Body of pancreas (tissue), 4 donors: ENCODE measurements at regions not wholly inside any gene's neighbourhood (a gene's known extent, or its start where the extent isn't known, plus 50 kb on each side); places are given as distances from the start of the nearest gene placed in this dataset.

Source experiments
- ATAC-seq: fragments of 150-250 bp; one replicate; pipeline ENCODE4 v1.9.1; 2016
- DNase-seq, 4 donors: peaks; one replicate each; pipeline ENCODE4 v3.0.0-alpha.2; 2019
- H3K27ac ChIP-seq, 4 donors: fragments of 200-600 bp; sonication (generic); 1 replicate in 3 of 4; 2 replicates in 1 of 4; pipeline versions ENCODE4 v1.5.1 to v1.6.1; 2016 to 2019; ENCODE audit warnings: mild to moderate bottlenecking in 1 of 4, mixed read lengths in 1 of 4, moderate library complexity in 1 of 4
- H3K27me3 ChIP-seq, 2 donors: fragments of 200-600 bp; sonication (generic); one replicate each; pipeline ENCODE4 v1.6.0; 2016; ENCODE audit warnings: mild to moderate bottlenecking in 1 of 2
- H3K36me3 ChIP-seq, 2 donors: fragments of 200-600 bp; sonication (generic); replicated peaks in 1 of 2; 2 replicates each; pipeline ENCODE4 v1.5.1; 2016; ENCODE audit warnings: low read depth in 2 of 2; ENCODE audit not compliant: insufficient read depth in 1 of 2
- H3K4me1 ChIP-seq: fragments of 200-600 bp; sonication (generic); one replicate; pipeline ENCODE4 v1.6.0; 2016
- H3K4me3 ChIP-seq, 2 donors: fragments of 200-600 bp; sonication (generic); 1 replicate in 1 of 2; 2 replicates in 1 of 2; pipeline ENCODE4 v1.5.1; 2016 to 2019
- H3K9me3 ChIP-seq, 3 donors: fragments of 200-600 bp; sonication (generic); 1 replicate in 2 of 3; 2 replicates in 1 of 3; pipeline ENCODE4 v1.5.1; 2016
- CTCF ChIP-seq, 7 experiments: fragments of 450-650 bp in 4 of 7; fragments of 200-600 bp in 3 of 7; sonication (generic) in 3 of 7; IDR thresholded peaks; one replicate each; pipeline ENCODE4 v1.5.1; 2016 to 2019; ENCODE audit warnings: antibody characterized with exemption in 7 of 7
- POLR2A ChIP-seq, 3 donors: fragments of 450-650 bp; IDR thresholded peaks; one replicate each; pipeline ENCODE4 v1.6.1; 2016; ENCODE audit warnings: antibody characterized with exemption in 3 of 3, mild to moderate bottlenecking in 2 of 3
- WGBS, 2 donors: methylation state at CpG; one replicate each; pipeline ENCODE4 v1.1.5; 2017; 5-methylcytosine and 5-hydroxymethylcytosine counted together
- intact Hi-C: fragments of 100-400 bp; cut with DNase I; formaldehyde crosslinking; loops from one replicate; pipeline ENCODE4 v1.15.1; 2023

GRCh38 chrX:76915836-76916235 lies 488.3 kb downstream of the MAGEE1 start:
- whole genome bisulfite sequencing, 2 donors: 40 to 56% methylated on average over 4 of the region's 4 CpGs
- Histone ChIP-seq H3K4me1 (no peaks in the 10 kb centered on the region), H3K36me3 (no peaks in the 10 kb centered on the region), H3K4me3 (no peak overlapping the region), H3K9me3 (no peaks in the 10 kb centered on the region), H3K27me3 (no peaks in the 10 kb centered on the region), H3K27ac (no peak overlapping the region)
- intact Hi-C loops: no loop called here
- ATAC-seq: no peak
- TF ChIP-seq CTCF (IDR thresholded peaks at IDR 0.05): no peak
- no peak for TF ChIP-seq POLR2A (IDR thresholded peaks at IDR 0.05)
- no peak for DNase-seq

GRCh38 chrX:76918033-76918432 lies 490.5 kb downstream of the MAGEE1 start:
- no peak overlapping the region for H3K4me3 ChIP-seq
- H3K27ac ChIP-seq: no peak overlapping the region
- H3K27me3 ChIP-seq: no peaks in the 10 kb centered on the region
- no peaks in the 10 kb centered on the region for H3K9me3 ChIP-seq
- no peaks in the 10 kb centered on the region for H3K36me3 ChIP-seq
- 100% methylated on average over 1 of the region's 1 CpG; no CpG with 5 or more reads in 1 of the 2 donors for WGBS, 2 donors
- intact Hi-C loops: no loop called here
- DNase-seq: no peak
- no peak for ATAC-seq
- TF ChIP-seq CTCF (IDR thresholded peaks at IDR 0.05) (no peak), POLR2A (IDR thresholded peaks at IDR 0.05) (no peak)
- H3K4me1 ChIP-seq: no peaks in the 10 kb centered on the region

- intact Hi-C loops: no loop called here
- ATAC-seq: no peak
- H3K27ac ChIP-seq: no peak overlapping the region
- TF ChIP-seq CTCF (IDR thresholded peaks at IDR 0.05) (no peak), POLR2A (IDR thresholded peaks at IDR 0.05) (no peak)
- no peaks in the 10 kb centered on the region for H3K9me3 ChIP-seq
- DNase-seq: no peak
- H3K4me3 ChIP-seq: no peak overlapping the region
- H3K36me3 ChIP-seq: no peaks in the 10 kb centered on the region
- WGBS, 2 donors: 36 to 40% methylated on average over 2 of the region's 2 CpGs
- no peaks in the 10 kb centered on the region for H3K27me3 ChIP-seq
- H3K4me1 ChIP-seq: no peaks in the 10 kb centered on the region
These were observed 492.3 kb downstream of the MAGEE1 start for GRCh38 chrX:76919761-76920160.

GRCh38 chrX:76920607-76921006 lies 493.1 kb downstream of the MAGEE1 start:
- no peak overlapping the region for H3K27ac ChIP-seq
- H3K4me3 ChIP-seq: no peak overlapping the region
- 33% methylated on average over 1 of the region's 1 CpG; no CpG with 5 or more reads in 1 of the 2 donors for WGBS, 2 donors
- H3K4me1 ChIP-seq: no peaks in the 10 kb centered on the region
- DNase-seq (no peak), ATAC-seq (no peak)
- TF ChIP-seq POLR2A (IDR thresholded peaks at IDR 0.05): no peak
- no peak for TF ChIP-seq CTCF (IDR thresholded peaks at IDR 0.05)
- intact Hi-C loops: no loop called here
- H3K27me3 ChIP-seq: no peaks in the 10 kb centered on the region
- H3K36me3 ChIP-seq: no peaks in the 10 kb centered on the region
- no peaks in the 10 kb centered on the region for H3K9me3 ChIP-seq

- Histone ChIP-seq H3K4me1 (no peaks in the 10 kb centered on the region), H3K27me3 (no peaks in the 10 kb centered on the region), H3K9me3 (no peaks in the 10 kb centered on the region), H3K27ac (no peak overlapping the region), H3K36me3 (no peaks in the 10 kb centered on the region), H3K4me3 (no peak overlapping the region)
- DNase-seq: no peak
- intact Hi-C loops: no loop called here
- no peak for TF ChIP-seq POLR2A (IDR thresholded peaks at IDR 0.05)
- TF ChIP-seq CTCF (IDR thresholded peaks at IDR 0.05): no peak
- no peak for ATAC-seq
These were observed 493.7 kb downstream of the MAGEE1 start for GRCh38 chrX:76921176-76921575.
